Body of pancreas (tissue), 4 donors: ENCODE measurements at regions not wholly inside any gene's neighbourhood (a gene's known extent, or its start where the extent isn't known, plus 50 kb on each side); places are given as distances from the start of the nearest gene placed in this dataset.

Experiments used
- POLR2A ChIP-seq, 3 donors: fragments of 450-650 bp; IDR thresholded peaks; one replicate each; pipeline ENCODE4 v1.6.1; 2016; ENCODE audit warnings: antibody characterized with exemption in 3 of 3, mild to moderate bottlenecking in 2 of 3
- TF ChIP-seq, protein P1 (sequence below), 7 experiments: fragments of 450-650 bp in 4 of 7; fragments of 200-600 bp in 3 of 7; sonication (generic) in 3 of 7; IDR thresholded peaks; one replicate each; pipeline ENCODE4 v1.5.1; 2016 to 2019; ENCODE audit warnings: antibody characterized with exemption in 7 of 7

DNA sequence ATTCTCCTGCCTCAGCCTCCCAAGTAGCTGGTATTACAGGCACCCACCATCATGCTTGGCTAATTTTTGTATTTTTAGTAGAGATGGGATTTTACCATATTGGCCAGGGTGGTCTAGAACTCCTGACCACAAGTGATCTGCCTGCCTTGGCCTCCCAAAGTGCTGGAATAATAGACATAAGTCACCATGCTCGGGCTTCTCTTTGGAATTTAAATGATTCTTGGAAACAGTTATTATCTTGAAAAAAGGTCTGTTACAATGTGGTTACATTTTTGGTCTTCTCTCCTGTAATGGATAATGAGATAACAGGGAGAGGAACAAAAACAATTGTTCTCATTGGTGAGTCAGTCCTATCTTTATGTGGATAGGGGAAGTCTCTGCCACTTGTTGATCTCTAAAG, 59.8 kb upstream of the AADACL2 start:
- TF ChIP-seq, protein P1, sequence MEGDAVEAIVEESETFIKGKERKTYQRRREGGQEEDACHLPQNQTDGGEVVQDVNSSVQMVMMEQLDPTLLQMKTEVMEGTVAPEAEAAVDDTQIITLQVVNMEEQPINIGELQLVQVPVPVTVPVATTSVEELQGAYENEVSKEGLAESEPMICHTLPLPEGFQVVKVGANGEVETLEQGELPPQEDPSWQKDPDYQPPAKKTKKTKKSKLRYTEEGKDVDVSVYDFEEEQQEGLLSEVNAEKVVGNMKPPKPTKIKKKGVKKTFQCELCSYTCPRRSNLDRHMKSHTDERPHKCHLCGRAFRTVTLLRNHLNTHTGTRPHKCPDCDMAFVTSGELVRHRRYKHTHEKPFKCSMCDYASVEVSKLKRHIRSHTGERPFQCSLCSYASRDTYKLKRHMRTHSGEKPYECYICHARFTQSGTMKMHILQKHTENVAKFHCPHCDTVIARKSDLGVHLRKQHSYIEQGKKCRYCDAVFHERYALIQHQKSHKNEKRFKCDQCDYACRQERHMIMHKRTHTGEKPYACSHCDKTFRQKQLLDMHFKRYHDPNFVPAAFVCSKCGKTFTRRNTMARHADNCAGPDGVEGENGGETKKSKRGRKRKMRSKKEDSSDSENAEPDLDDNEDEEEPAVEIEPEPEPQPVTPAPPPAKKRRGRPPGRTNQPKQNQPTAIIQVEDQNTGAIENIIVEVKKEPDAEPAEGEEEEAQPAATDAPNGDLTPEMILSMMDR (IDR thresholded peaks at IDR 0.05) = no peak
- TF ChIP-seq POLR2A (IDR thresholded peaks at IDR 0.05) = no peak
